Fibroblast of pulmonary artery (primary cell): ENCODE measurements at regions not wholly inside any gene's neighbourhood (a gene's known extent, or its start where the extent isn't known, plus 50 kb on each side); places are given as distances from the start of the nearest gene placed in this dataset.

Source experiments
- DNase-seq: peaks from one replicate; pipeline ENCODE4 v3.0.0-alpha.2; 2010; ENCODE audit warnings: low read depth
- H3K4me3 ChIP-seq: replicated peaks from 2 replicates; pipeline ENCODE4 v1.5.1; 2011; ENCODE audit warnings: low read depth, mild to moderate bottlenecking, control low read depth, low read length, moderate library complexity
- CTCF ChIP-seq: IDR thresholded peaks from 2 replicates; pipeline ENCODE4 v1.5.1; 2011; ENCODE audit warnings: mild to moderate bottlenecking, control low read depth, low read length, inconsistent platforms; ENCODE audit errors: missing control alignments

- H3K4me3 ChIP-seq = no peak overlapping the region
- no peak for DNase-seq
- no peak for TF ChIP-seq CTCF
These were observed 73.3 kb downstream of the RFC3 start for GRCh38 chr13:33891196-33891742.

- H3K4me3 ChIP-seq = no peak overlapping the region
- DNase-seq = no peak
- no peak for TF ChIP-seq CTCF
These were observed 75.6 kb downstream of the RFC3 start for GRCh38 chr13:33893559-33893958.

- TF ChIP-seq CTCF = no peak
- no peak for DNase-seq
- H3K4me3 ChIP-seq = no peak overlapping the region
These were observed 86.5 kb downstream of the RFC3 start for GRCh38 chr13:33904431-33904830.

GRCh38 chr13:33908116-33908515, 90.2 kb downstream of the RFC3 start:
- DNase-seq = no peak
- H3K4me3 ChIP-seq = no peak overlapping the region
- no peak for TF ChIP-seq CTCF

GRCh38 chr13:33910255-33910654, 92.3 kb downstream of the RFC3 start:
- TF ChIP-seq CTCF = no peak
- DNase-seq = no peak
- no peak overlapping the region for H3K4me3 ChIP-seq

GRCh38 chr13:33911521-33911920, 93.6 kb downstream of the RFC3 start:
- TF ChIP-seq CTCF = no peak
- H3K4me3 ChIP-seq = no peak overlapping the region
- DNase-seq = no peak

GRCh38 chr13:33913829-33914228, 95.9 kb downstream of the RFC3 start:
- H3K4me3 ChIP-seq = no peak overlapping the region
- DNase-seq = no peak
- no peak for TF ChIP-seq CTCF
